ENCODE measurements at regions not wholly inside any gene's neighbourhood (a gene's known extent, or its start where the extent isn't known, plus 50 kb on each side); places are given as distances from the start of the nearest gene placed in this dataset.

- no peak for DNase-seq (ENCODE audit: low read depth)
- H3K4me3 ChIP-seq (ENCODE audit: low read depth, low read length): no peak overlapping the region
- no peak for TF ChIP-seq CTCF (IDR thresholded peaks at IDR 0.05; ENCODE audit: low read depth, low read length)
- no peak for TF ChIP-seq MAX (IDR thresholded peaks at IDR 0.05; ENCODE audit: low read depth, low read length)
- no peak for TF ChIP-seq POLR2A (IDR thresholded peaks at IDR 0.05; ENCODE audit: extremely low read depth, insufficient read length)
- TF ChIP-seq MYC (IDR thresholded peaks at IDR 0.05; ENCODE audit: low read depth, low read length): no peak
Observed at GRCh38 chr10:131730771-131731497, 169.9 kb upstream of the PPP2R2D start.

- DNase-seq (ENCODE audit: low read depth): no peak
- TF ChIP-seq MAX (IDR thresholded peaks at IDR 0.05; ENCODE audit: low read depth, low read length) (no peak), CTCF (IDR thresholded peaks at IDR 0.05; ENCODE audit: low read depth, low read length) (no peak), POLR2A (IDR thresholded peaks at IDR 0.05; ENCODE audit: extremely low read depth, insufficient read length) (no peak), MYC (IDR thresholded peaks at IDR 0.05; ENCODE audit: low read depth, low read length) (no peak)
- H3K4me3 ChIP-seq (ENCODE audit: low read depth, low read length): no peak overlapping the region
Observed at GRCh38 chr10:131731780-131732630, 168.8 kb upstream of the PPP2R2D start.

GRCh38 chr10:131732631-131733127 is 168.1 kb upstream of the PPP2R2D start:
- no peak overlapping the region for H3K4me3 ChIP-seq (ENCODE audit: low read depth, low read length)
- no peak for DNase-seq (ENCODE audit: low read depth)
- TF ChIP-seq CTCF (IDR thresholded peaks at IDR 0.05; ENCODE audit: low read depth, low read length) (no peak), MYC (IDR thresholded peaks at IDR 0.05; ENCODE audit: low read depth, low read length) (no peak), POLR2A (IDR thresholded peaks at IDR 0.05; ENCODE audit: extremely low read depth, insufficient read length) (no peak), MAX (IDR thresholded peaks at IDR 0.05; ENCODE audit: low read depth, low read length) (no peak)

- no peak for DNase-seq (ENCODE audit: low read depth)
- no peak for TF ChIP-seq MYC (IDR thresholded peaks at IDR 0.05; ENCODE audit: low read depth, low read length)
- no peak for TF ChIP-seq POLR2A (IDR thresholded peaks at IDR 0.05; ENCODE audit: extremely low read depth, insufficient read length)
- no peak for TF ChIP-seq MAX (IDR thresholded peaks at IDR 0.05; ENCODE audit: low read depth, low read length)
- TF ChIP-seq CTCF (IDR thresholded peaks at IDR 0.05; ENCODE audit: low read depth, low read length): no peak
- no peak overlapping the region for H3K4me3 ChIP-seq (ENCODE audit: low read depth, low read length)
Observed at GRCh38 chr10:131733596-131733995, 167.2 kb upstream of the PPP2R2D start.

GRCh38 chr10:131735577-131735976 is 165.2 kb upstream of the PPP2R2D start:
- DNase-seq (ENCODE audit: low read depth): no peak
- no peak overlapping the region for H3K4me3 ChIP-seq (ENCODE audit: low read depth, low read length)
- TF ChIP-seq MAX (IDR thresholded peaks at IDR 0.05; ENCODE audit: low read depth, low read length) (no peak), MYC (IDR thresholded peaks at IDR 0.05; ENCODE audit: low read depth, low read length) (no peak), CTCF (IDR thresholded peaks at IDR 0.05; ENCODE audit: low read depth, low read length) (no peak), POLR2A (IDR thresholded peaks at IDR 0.05; ENCODE audit: extremely low read depth, insufficient read length) (no peak)

All from NB4 (cell line).